Epithelial cell of proximal tubule (primary cell): ENCODE measurements at regions not wholly inside any gene's neighbourhood (a gene's known extent, or its start where the extent isn't known, plus 50 kb on each side); places are given as distances from the start of the nearest gene placed in this dataset.

Experiments
- DNase-seq: peaks from one replicate; pipeline ENCODE4 v3.0.0-alpha.2; 2011; ENCODE audit warnings: low read depth
- H3K4me3 ChIP-seq: 2 replicates; pipeline ENCODE4 v1.5.1; 2011; ENCODE audit warnings: low read depth, mild to moderate bottlenecking, low read length
- CTCF ChIP-seq: conservative IDR thresholded peaks from 2 replicates; pipeline ENCODE4 v1.5.1; 2012; ENCODE audit warnings: low read depth, mild to moderate bottlenecking, low read length

- no peak for TF ChIP-seq CTCF
- no peak overlapping the region for H3K4me3 ChIP-seq
- no peak for DNase-seq
Measured at GRCh38 chr3:132840201-132840700, 118.0 kb upstream of the NPHP3 start.

GRCh38 chr3:132838477-132838876, 116.3 kb upstream of the NPHP3 start:
- no peak for DNase-seq
- no peak overlapping the region for H3K4me3 ChIP-seq
- TF ChIP-seq CTCF: no peak

GRCh38 chr3:132837615-132838014, 115.4 kb upstream of the NPHP3 start:
- DNase-seq: no peak
- TF ChIP-seq CTCF: no peak
- no peak overlapping the region for H3K4me3 ChIP-seq

- no peak for TF ChIP-seq CTCF
- no peak overlapping the region for H3K4me3 ChIP-seq
- DNase-seq: no peak
Measured at GRCh38 chr3:132834356-132834755, 112.1 kb upstream of the NPHP3 start.

GRCh38 chr3:132829101-132829500, 106.9 kb upstream of the NPHP3 start:
- no peak overlapping the region for H3K4me3 ChIP-seq
- no peak for TF ChIP-seq CTCF
- DNase-seq: no peak

- DNase-seq: no peak
- TF ChIP-seq CTCF: no peak
- H3K4me3 ChIP-seq: no peak overlapping the region
Measured at GRCh38 chr3:132822837-132823236, 100.6 kb upstream of the NPHP3 start.

- no peak overlapping the region for H3K4me3 ChIP-seq
- DNase-seq: no peak
- no peak for TF ChIP-seq CTCF
Measured at GRCh38 chr3:132822266-132822665, 100.1 kb upstream of the NPHP3 start.
